ENCODE measurements at regions not wholly inside any gene's neighbourhood (a gene's known extent, or its start where the extent isn't known, plus 50 kb on each side); places are given as distances from the start of the nearest gene placed in this dataset.
"Not testable (repeated sequence)": the region's sequence is repeated elsewhere in the genome, so short reads cannot be mapped to it uniquely, and the experiment has no call there.

- Histone ChIP-seq H3K79me2 (ENCODE audit: low read depth) (no peaks in the 10 kb centered on the region), H3K27ac (no peak overlapping the region), H3K4me2 (no peak overlapping the region), H3K4me1 (replicated peaks; ENCODE audit: insufficient read depth) (peaks cover 10% of the 10 kb centered on the region; the same call in 1 of the 2 replicates), H4K20me1 (ENCODE audit: insufficient read depth) (no peaks in the 10 kb centered on the region), H2AFZ (no peak overlapping the region), H3F3A (ENCODE audit: insufficient read depth, low read depth) (no peaks in the 10 kb centered on the region), H3K9me3 (ENCODE audit: insufficient read depth, low read depth) (no peaks in the 10 kb centered on the region), H3K27me3 (ENCODE audit: insufficient read depth, low read depth) (no peaks in the 10 kb centered on the region), H3K36me3 (ENCODE audit: low read depth) (no peaks in the 10 kb centered on the region), H3K4me3 (no peak overlapping the region), H3K9me2 (ENCODE audit: insufficient read depth) (no peaks in the 10 kb centered on the region)
- TF ChIP-seq CTCF (conservative IDR thresholded peaks at IDR 0.05): no peak
- DNase-seq: no peak
- no TSS peak for BruUV-seq (replicated peaks)
- ChIA-PET CTCF (no interaction called here), POLR2A (ENCODE audit: unreplicated experiment) (interaction anchor here (0.7 kb wide), 1 partner anchor 16 kb away, joined by 5 read pairs; no protein-coding TSS in a partner anchor)
- intact Hi-C loops (cut with micrococcal nuclease; ENCODE audit: unreplicated experiment): no loop called here
Measured at GRCh38 chr7:152520861-152521302, 85.1 kb upstream of the KMT2C start.

GRCh38 chr7:152519290-152519689 is 83.5 kb upstream of the KMT2C start:
- Histone ChIP-seq H3K4me3 (no peak overlapping the region), H3K9me2 (ENCODE audit: insufficient read depth) (no peaks in the 10 kb centered on the region), H3K27me3 (ENCODE audit: insufficient read depth, low read depth) (no peaks in the 10 kb centered on the region), H3K27ac (no peak overlapping the region), H4K20me1 (ENCODE audit: insufficient read depth) (no peaks in the 10 kb centered on the region), H2AFZ (no peak overlapping the region), H3K4me2 (no peak overlapping the region), H3K79me2 (ENCODE audit: low read depth) (no peaks in the 10 kb centered on the region), H3K9me3 (ENCODE audit: insufficient read depth, low read depth) (no peaks in the 10 kb centered on the region), H3K36me3 (ENCODE audit: low read depth) (no peaks in the 10 kb centered on the region), H3F3A (ENCODE audit: insufficient read depth, low read depth) (no peaks in the 10 kb centered on the region), H3K4me1 (replicated peaks; ENCODE audit: insufficient read depth) (peaks cover 10% of the 10 kb centered on the region; the same call in 1 of the 2 replicates)
- BruUV-seq (replicated peaks): no TSS peak
- intact Hi-C loops (cut with micrococcal nuclease; ENCODE audit: unreplicated experiment): no loop called here
- ChIA-PET POLR2A (ENCODE audit: unreplicated experiment) (interaction anchor here (0.6 kb wide), 1 partner anchor 9 kb away, joined by 3 read pairs; no protein-coding TSS in a partner anchor), CTCF (interaction anchor here (0.7 kb wide), 1 partner anchor 21 kb away, joined by 9 read pairs; no protein-coding TSS in a partner anchor)
- TF ChIP-seq CTCF (conservative IDR thresholded peaks at IDR 0.05) (no peak), EZH2 (IDR thresholded peaks at IDR 0.05; ENCODE audit: low read depth) (no peak)
- DNase-seq: peak in 1 of 2 experiments; percentile 26

- H4K20me1 ChIP-seq (ENCODE audit: insufficient read depth): no peaks in the 10 kb centered on the region
- H3K9me2 ChIP-seq (ENCODE audit: insufficient read depth): no peaks in the 10 kb centered on the region
- H3K4me1 ChIP-seq (replicated peaks; ENCODE audit: insufficient read depth): peaks cover 7% of the 10 kb centered on the region; the same call in 1 of the 2 replicates
- H2AFZ ChIP-seq: no peak overlapping the region
- H3K36me3 ChIP-seq (ENCODE audit: low read depth): no peaks in the 10 kb centered on the region
- H3K4me2 ChIP-seq: no peak overlapping the region
- DNase-seq: no peak
- H3K27ac ChIP-seq: no peak overlapping the region
- intact Hi-C loops (cut with micrococcal nuclease; ENCODE audit: unreplicated experiment): no loop called here
- H3K9me3 ChIP-seq (ENCODE audit: insufficient read depth, low read depth): no peaks in the 10 kb centered on the region
- no peak for TF ChIP-seq EZH2 (IDR thresholded peaks at IDR 0.05; ENCODE audit: low read depth)
- no peak for TF ChIP-seq CTCF (conservative IDR thresholded peaks at IDR 0.05)
- H3F3A ChIP-seq (ENCODE audit: insufficient read depth, low read depth): peaks cover 13% of the 10 kb centered on the region; the same call in 1 of the 2 replicates
- POLR2A ChIA-PET (ENCODE audit: unreplicated experiment): interaction anchor here (0.6 kb wide), 1 partner anchor 12 kb away, joined by 3 read pairs; no protein-coding TSS in a partner anchor
- no peaks in the 10 kb centered on the region for H3K79me2 ChIP-seq (ENCODE audit: low read depth)
- H3K4me3 ChIP-seq: no peak overlapping the region
- CTCF ChIA-PET: no interaction called here
- BruUV-seq (replicated peaks): no TSS peak
- no peaks in the 10 kb centered on the region for H3K27me3 ChIP-seq (ENCODE audit: insufficient read depth, low read depth)
Measured at GRCh38 chr7:152516216-152516615, 80.4 kb upstream of the KMT2C start.

- intact Hi-C loops (cut with micrococcal nuclease; ENCODE audit: unreplicated experiment); H3K9me3 ChIP-seq (ENCODE audit: insufficient read depth, low read depth); H3K4me1 ChIP-seq (replicated peaks; ENCODE audit: insufficient read depth); H3K79me2 ChIP-seq (ENCODE audit: low read depth); H3K36me3 ChIP-seq (ENCODE audit: low read depth); H3K4me3 ChIP-seq; H3K27me3 ChIP-seq (ENCODE audit: insufficient read depth, low read depth); H3K4me2 ChIP-seq; H4K20me1 ChIP-seq (ENCODE audit: insufficient read depth); H3K9me2 ChIP-seq (ENCODE audit: insufficient read depth); H2AFZ ChIP-seq; CTCF ChIA-PET; BruUV-seq (replicated peaks); DNase-seq; H3K27ac ChIP-seq: not testable (repeated sequence)
- H3F3A ChIP-seq (ENCODE audit: insufficient read depth, low read depth): peaks cover 13% of the 10 kb centered on the region; the same call in 1 of the 2 replicates
- POLR2A ChIA-PET (ENCODE audit: unreplicated experiment): interaction anchor here (0.6 kb wide), 1 partner anchor 11 kb away, joined by 3 read pairs; no protein-coding TSS in a partner anchor
Measured at GRCh38 chr7:152515266-152515950, 79.6 kb upstream of the KMT2C start.
